H9 (cell line): ENCODE measurements at regions not wholly inside any gene's neighbourhood (a gene's known extent, or its start where the extent isn't known, plus 50 kb on each side); places are given as distances from the start of the nearest gene placed in this dataset.

Experiments
- DNase-seq: peaks from one replicate; pipeline ENCODE4 v3.0.0-alpha.2; 2017
- H2AFZ ChIP-seq: one replicate; pipeline ENCODE4 v1.6.1; 2013; ENCODE audit warnings: mild to moderate bottlenecking, low read length, control low read depth, moderate library complexity
- H2AK5ac ChIP-seq: 2 replicates; pipeline ENCODE4 v1.6.1; 2013; ENCODE audit warnings: low read length, control low read depth, mixed read lengths; ENCODE audit not compliant: insufficient read length
- H2BK120ac ChIP-seq: one replicate; pipeline ENCODE4 v1.6.1; 2013; ENCODE audit warnings: low read depth, mild to moderate bottlenecking, low read length, control low read depth, inconsistent platforms; ENCODE audit not compliant: poor library complexity, severe bottlenecking
- H2BK12ac ChIP-seq: 2 replicates; pipeline ENCODE4 v1.6.1; 2013; ENCODE audit warnings: low read length, control low read depth, mixed read lengths, low read depth; ENCODE audit not compliant: insufficient read length
- H2BK15ac ChIP-seq: 2 replicates; pipeline ENCODE4 v1.6.1; 2013; ENCODE audit warnings: low read depth, low read length, control low read depth
- H2BK20ac ChIP-seq: one replicate; pipeline ENCODE4 v1.6.1; 2013; ENCODE audit warnings: low read depth, mild to moderate bottlenecking, low read length, control low read depth, inconsistent platforms; ENCODE audit not compliant: poor library complexity, severe bottlenecking
- H2BK5ac ChIP-seq: 2 replicates; pipeline ENCODE4 v1.6.1; 2013; ENCODE audit warnings: low read length, control low read depth, mixed read lengths; ENCODE audit not compliant: insufficient read length
- H3K14ac ChIP-seq: 2 replicates; pipeline ENCODE4 v1.6.1; 2013; ENCODE audit warnings: low read length, control low read depth; ENCODE audit not compliant: insufficient read depth
- H3K18ac ChIP-seq: 2 replicates; pipeline ENCODE4 v1.6.1; 2013; ENCODE audit warnings: low read depth, mild to moderate bottlenecking, mixed read lengths, low read length, control low read depth; ENCODE audit not compliant: insufficient read length
- H3K23ac ChIP-seq: 2 replicates; pipeline ENCODE4 v1.6.1; 2013; ENCODE audit warnings: low read length, control low read depth, mixed read lengths, low read depth; ENCODE audit not compliant: insufficient read length
- H3K23me2 ChIP-seq: 2 replicates; pipeline ENCODE4 v1.6.1; 2013; ENCODE audit warnings: low read depth, mild to moderate bottlenecking, mixed read lengths, low read length, control low read depth; ENCODE audit not compliant: insufficient read length, poor library complexity, severe bottlenecking
- H3K27ac ChIP-seq: 2 replicates; pipeline ENCODE4 v1.5.1; 2013; ENCODE audit warnings: low read length, control low read depth, mixed read lengths, low read depth; ENCODE audit not compliant: insufficient read length
- H3K27me3 ChIP-seq: 2 replicates; pipeline ENCODE4 v1.6.1; 2013; ENCODE audit warnings: low read length, control low read depth, inconsistent platforms; ENCODE audit not compliant: insufficient read depth
- H3K4ac ChIP-seq: 2 replicates; pipeline ENCODE4 v1.6.1; 2013; ENCODE audit warnings: low read depth, mild to moderate bottlenecking, control low read depth, inconsistent platforms, low read length, moderate library complexity
- H3K4me1 ChIP-seq: 2 replicates; pipeline ENCODE4 v1.6.1; 2013; ENCODE audit warnings: low read length, control low read depth, inconsistent platforms; ENCODE audit not compliant: insufficient read depth
- H3K4me2 ChIP-seq: 2 replicates; pipeline ENCODE4 v1.6.1; 2013; ENCODE audit warnings: low read length, control low read depth, mixed read lengths; ENCODE audit not compliant: insufficient read length, insufficient read depth
- H3K56ac ChIP-seq: 2 replicates; pipeline ENCODE4 v1.6.1; 2013; ENCODE audit warnings: low read depth, mild to moderate bottlenecking, mixed read lengths, low read length, control low read depth; ENCODE audit not compliant: insufficient read length
- H3K79me1 ChIP-seq: 2 replicates; pipeline ENCODE4 v1.6.1; 2013; ENCODE audit warnings: low read depth, mild to moderate bottlenecking, moderate library complexity, low read length, control low read depth, inconsistent platforms; ENCODE audit not compliant: insufficient read depth, poor library complexity, severe bottlenecking
- H3K79me2 ChIP-seq: 2 replicates; pipeline ENCODE4 v1.6.1; 2013; ENCODE audit warnings: low read length, control low read depth, inconsistent platforms; ENCODE audit not compliant: insufficient read depth
- H3K9ac ChIP-seq: 2 replicates; pipeline ENCODE4 v1.6.1; 2013; ENCODE audit warnings: low read length, control low read depth, mixed read lengths; ENCODE audit not compliant: insufficient read length; ENCODE audit errors: extremely low read depth
- H3K9me3 ChIP-seq: one replicate; pipeline ENCODE4 v1.6.1; 2013; ENCODE audit warnings: low read depth, low read length, inconsistent platforms; ENCODE audit not compliant: control insufficient read depth
- H3T11ph ChIP-seq: one replicate; pipeline ENCODE4 v1.6.1; 2013; ENCODE audit warnings: mild to moderate bottlenecking, low read length, control low read depth, inconsistent platforms
- H4K20me1 ChIP-seq: one replicate; pipeline ENCODE4 v1.6.1; 2013; ENCODE audit not compliant: control insufficient read depth, insufficient read length, insufficient read depth
- H4K5ac ChIP-seq: 2 replicates; pipeline ENCODE4 v1.6.1; 2013; ENCODE audit warnings: low read depth, mild to moderate bottlenecking, mixed read lengths, low read length, control low read depth; ENCODE audit not compliant: insufficient read length
- H4K8ac ChIP-seq: replicated peaks from 2 replicates; pipeline ENCODE4 v1.6.1; 2013; ENCODE audit warnings: low read length, control low read depth, mixed read lengths, low read depth; ENCODE audit not compliant: insufficient read length
- H4K91ac ChIP-seq: 2 replicates; pipeline ENCODE4 v1.6.1; 2013; ENCODE audit warnings: low read depth, mild to moderate bottlenecking, moderate library complexity, mixed read lengths, low read length, control low read depth; ENCODE audit not compliant: insufficient read length
- H3K27ac Mint-ChIP-seq, 3 experiments: 2 replicates in 2 of 3; 3 replicates in 1 of 3; pipeline ENCODE4 v1.8.0; 2020 to 2021; ENCODE audit warnings: mixed read lengths in 3 of 3, mild to moderate bottlenecking in 1 of 3, moderate library complexity in 1 of 3
- H3K27me3 Mint-ChIP-seq: 2 replicates; pipeline ENCODE4 v1.8.0; 2021; ENCODE audit warnings: low read depth, mild to moderate bottlenecking, moderate library complexity, mixed read lengths
- H3K36me3 Mint-ChIP-seq, 3 experiments: 2 replicates in 2 of 3; 3 replicates in 1 of 3; pipeline ENCODE4 v1.8.0; 2020 to 2021; ENCODE audit warnings: low read depth in 3 of 3, mixed read lengths in 3 of 3; ENCODE audit not compliant: insufficient read depth in 1 of 3
- H3K4me1 Mint-ChIP-seq, 2 experiments: 2 replicates each; pipeline ENCODE4 v1.8.0; 2020; ENCODE audit warnings: mixed read lengths in 2 of 2
- H3K4me3 Mint-ChIP-seq, 2 experiments: 2 replicates in 1 of 2; 3 replicates in 1 of 2; pipeline ENCODE4 v1.8.0; 2020 to 2021; ENCODE audit warnings: mild to moderate bottlenecking in 2 of 2, mixed read lengths in 2 of 2, moderate library complexity in 1 of 2
- H3K9me3 Mint-ChIP-seq, 2 experiments: 2 replicates in 1 of 2; 3 replicates in 1 of 2; pipeline ENCODE4 v1.8.0; 2020; ENCODE audit warnings: mild to moderate bottlenecking in 2 of 2, mixed read lengths in 2 of 2, moderate library complexity in 1 of 2
- WGBS: extraction: QIAGEN DNeasy Blood & Tissue Kit; methylation state at CpG from one replicate; pipeline ENCODE4 v1.1.7; 2013; ENCODE audit warnings: missing lambda C conversion rate, low lambda C conversion rate, mixed read lengths; ENCODE audit not compliant: insufficient read length; ENCODE audit errors: extremely low coverage; 5-methylcytosine and 5-hydroxymethylcytosine counted together
- TF ChIP-seq, protein P1 (sequence below): fragments of 200-600 bp; sonication (generic); conservative IDR thresholded peaks from 3 replicates; pipeline ENCODE4 v1.8.0; 2021; ENCODE audit warnings: antibody characterized with exemption, mild to moderate bottlenecking

DNA sequence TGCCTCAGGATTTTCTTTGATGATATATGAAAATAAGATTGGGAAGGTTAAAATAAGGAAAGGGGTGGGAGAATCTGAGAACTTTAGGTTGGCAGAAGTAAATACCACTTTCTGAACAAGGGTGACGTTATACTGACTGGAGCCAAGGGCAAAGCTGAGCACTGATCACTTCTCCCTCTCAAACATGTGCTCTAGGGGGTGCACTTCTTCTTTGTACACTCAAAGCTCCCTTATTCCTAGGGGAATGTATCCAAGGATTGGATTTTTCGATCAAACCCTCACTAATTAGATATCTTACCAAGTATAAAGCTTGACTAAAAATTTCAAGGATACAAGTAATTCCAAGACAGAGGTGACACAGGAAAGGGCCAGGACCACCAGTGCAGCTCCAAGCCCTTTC, 243.9 kb upstream of the UMPS start:
- Histone ChIP-seq H2BK5ac (no peak overlapping the region), H2BK120ac (no peak overlapping the region), H2AK5ac (no peak overlapping the region), H3K4ac (no peak overlapping the region), H3T11ph (no peak overlapping the region), H3K4me2 (no peak overlapping the region), H3K79me1 (no peaks in the 10 kb centered on the region), H4K8ac (no peak overlapping the region), H3K18ac (no peak overlapping the region), H2BK15ac (no peak overlapping the region), H3K4me1 (no peaks in the 10 kb centered on the region; the same call in 1 of the 2 replicates), H3K14ac (no peak overlapping the region), H4K5ac (no peak overlapping the region), H2AFZ (no peak overlapping the region), H2BK12ac (no peak overlapping the region), H3K27me3 (no peaks in the 10 kb centered on the region), H3K9ac (no peak overlapping the region), H3K27ac (no peak overlapping the region), H3K56ac (no peak overlapping the region), H4K91ac (no peak overlapping the region), H3K9me3 (no peaks in the 10 kb centered on the region), H3K23me2 (no peaks in the 10 kb centered on the region), H3K79me2 (no peaks in the 10 kb centered on the region), H4K20me1 (no peaks in the 10 kb centered on the region), H3K23ac (no peak overlapping the region), H2BK20ac (no peak overlapping the region)
- H3K27me3 Mint-ChIP-seq = peaks cover 2% of the 10 kb centered on the region
- H3K4me1 Mint-ChIP-seq = peaks cover 3 to 11% of the 10 kb centered on the region in 2 experiments; a peak in 3 of 4 replicates
- TF ChIP-seq, protein P1, sequence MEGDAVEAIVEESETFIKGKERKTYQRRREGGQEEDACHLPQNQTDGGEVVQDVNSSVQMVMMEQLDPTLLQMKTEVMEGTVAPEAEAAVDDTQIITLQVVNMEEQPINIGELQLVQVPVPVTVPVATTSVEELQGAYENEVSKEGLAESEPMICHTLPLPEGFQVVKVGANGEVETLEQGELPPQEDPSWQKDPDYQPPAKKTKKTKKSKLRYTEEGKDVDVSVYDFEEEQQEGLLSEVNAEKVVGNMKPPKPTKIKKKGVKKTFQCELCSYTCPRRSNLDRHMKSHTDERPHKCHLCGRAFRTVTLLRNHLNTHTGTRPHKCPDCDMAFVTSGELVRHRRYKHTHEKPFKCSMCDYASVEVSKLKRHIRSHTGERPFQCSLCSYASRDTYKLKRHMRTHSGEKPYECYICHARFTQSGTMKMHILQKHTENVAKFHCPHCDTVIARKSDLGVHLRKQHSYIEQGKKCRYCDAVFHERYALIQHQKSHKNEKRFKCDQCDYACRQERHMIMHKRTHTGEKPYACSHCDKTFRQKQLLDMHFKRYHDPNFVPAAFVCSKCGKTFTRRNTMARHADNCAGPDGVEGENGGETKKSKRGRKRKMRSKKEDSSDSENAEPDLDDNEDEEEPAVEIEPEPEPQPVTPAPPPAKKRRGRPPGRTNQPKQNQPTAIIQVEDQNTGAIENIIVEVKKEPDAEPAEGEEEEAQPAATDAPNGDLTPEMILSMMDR = peak; percentile 45; the same call in 2 of the 3 replicates
- H3K27ac Mint-ChIP-seq = no peak overlapping the region
- no peaks in the 10 kb centered on the region for H3K36me3 Mint-ChIP-seq
- no peak overlapping the region for H3K4me3 Mint-ChIP-seq
- no peak for DNase-seq
- no peaks in the 10 kb centered on the region for H3K9me3 Mint-ChIP-seq
- no CpG with 5 or more reads among the region's 2 CpGs for WGBS
